ENCODE measurements at regions not wholly inside any gene's neighbourhood (a gene's known extent, or its start where the extent isn't known, plus 50 kb on each side); places are given as distances from the start of the nearest gene placed in this dataset.

DNA sequence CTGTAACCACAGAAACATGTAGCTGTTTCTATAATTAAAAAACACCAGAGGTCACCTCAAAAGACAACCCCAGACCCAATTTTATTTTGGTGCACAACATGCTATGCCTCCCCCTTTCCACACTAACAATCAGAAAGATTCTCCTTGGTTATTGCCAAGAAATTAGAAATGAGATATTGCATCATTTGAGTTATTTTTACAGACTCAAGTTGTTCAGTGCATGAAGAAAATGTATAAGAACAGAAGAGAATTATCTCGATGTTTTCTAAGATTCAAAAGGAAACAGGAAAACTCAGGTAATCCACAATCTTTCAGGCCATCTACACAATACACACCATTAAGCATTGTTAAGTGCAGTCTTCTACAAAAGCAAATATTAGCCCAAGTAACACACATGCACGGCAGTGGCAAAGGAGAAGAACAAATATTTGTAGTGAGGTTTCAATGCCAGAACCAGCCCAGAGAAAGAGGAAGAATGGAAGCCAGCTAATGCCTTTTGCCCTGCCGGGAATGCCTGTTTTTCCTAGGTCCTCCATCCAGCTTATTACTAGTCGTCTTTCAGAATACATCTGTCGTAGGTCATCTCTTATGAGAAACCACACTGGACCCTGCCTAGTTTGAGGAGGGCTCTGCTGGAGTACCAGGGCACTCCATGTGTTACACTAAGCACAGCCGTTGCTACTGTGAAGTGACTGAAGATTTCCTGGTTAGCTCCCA, 67.6 kb upstream of the C1GALT1 start:
- Histone ChIP-seq H3K36me3 (no peaks in the 10 kb centered on the region), H3K27me3 (no peaks in the 10 kb centered on the region), H3K4me3 (no peak overlapping the region), H3K9me3 (no peaks in the 10 kb centered on the region), H3K27ac (no peak overlapping the region), H3K4me1 (peaks cover 0 to 10% of the 10 kb centered on the region in 2 donors)
- ATAC-seq (peak; percentile 95), DNase-seq (peak in 1 of 4 donors; percentile 44)
- intact Hi-C loops (cut with DNase I) = no loop called here
- TF ChIP-seq, protein P1, sequence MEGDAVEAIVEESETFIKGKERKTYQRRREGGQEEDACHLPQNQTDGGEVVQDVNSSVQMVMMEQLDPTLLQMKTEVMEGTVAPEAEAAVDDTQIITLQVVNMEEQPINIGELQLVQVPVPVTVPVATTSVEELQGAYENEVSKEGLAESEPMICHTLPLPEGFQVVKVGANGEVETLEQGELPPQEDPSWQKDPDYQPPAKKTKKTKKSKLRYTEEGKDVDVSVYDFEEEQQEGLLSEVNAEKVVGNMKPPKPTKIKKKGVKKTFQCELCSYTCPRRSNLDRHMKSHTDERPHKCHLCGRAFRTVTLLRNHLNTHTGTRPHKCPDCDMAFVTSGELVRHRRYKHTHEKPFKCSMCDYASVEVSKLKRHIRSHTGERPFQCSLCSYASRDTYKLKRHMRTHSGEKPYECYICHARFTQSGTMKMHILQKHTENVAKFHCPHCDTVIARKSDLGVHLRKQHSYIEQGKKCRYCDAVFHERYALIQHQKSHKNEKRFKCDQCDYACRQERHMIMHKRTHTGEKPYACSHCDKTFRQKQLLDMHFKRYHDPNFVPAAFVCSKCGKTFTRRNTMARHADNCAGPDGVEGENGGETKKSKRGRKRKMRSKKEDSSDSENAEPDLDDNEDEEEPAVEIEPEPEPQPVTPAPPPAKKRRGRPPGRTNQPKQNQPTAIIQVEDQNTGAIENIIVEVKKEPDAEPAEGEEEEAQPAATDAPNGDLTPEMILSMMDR (IDR thresholded peaks at IDR 0.05) = no peak

DNA sequence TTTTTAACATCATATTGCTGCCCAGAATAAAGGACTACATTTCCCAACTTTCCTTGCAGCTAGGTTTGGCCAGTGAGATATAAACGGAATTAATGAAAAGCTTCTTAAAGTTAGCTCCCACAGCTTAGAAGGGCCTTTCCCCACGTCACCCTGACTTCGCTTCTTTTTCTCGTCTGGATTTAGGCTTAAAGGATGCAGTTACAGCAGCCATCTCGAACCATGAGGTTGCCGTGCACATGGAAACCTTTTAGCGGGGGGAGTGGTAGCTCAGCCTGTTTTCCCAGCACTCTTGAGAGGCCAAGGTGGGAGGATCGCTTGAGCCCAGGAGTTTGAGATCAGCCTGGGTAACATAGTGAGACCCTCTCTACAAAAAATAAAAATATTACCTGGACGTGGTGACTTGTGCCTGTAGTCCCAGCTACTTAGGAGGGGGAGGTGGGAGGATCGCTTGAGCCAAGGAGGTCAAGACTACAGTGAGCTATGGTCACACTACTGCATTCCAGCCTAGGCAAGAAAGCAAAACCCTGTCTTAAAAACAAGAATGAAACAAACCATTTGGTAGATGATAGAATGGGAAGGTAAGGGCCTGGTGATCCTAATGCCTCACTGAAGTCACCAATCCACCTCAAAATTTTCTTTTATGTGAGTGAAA, 64.3 kb upstream of the C1GALT1 start:
- no peak for ATAC-seq
- no peak overlapping the region for H3K4me3 ChIP-seq
- DNase-seq = no peak
- H3K27me3 ChIP-seq = no peaks in the 10 kb centered on the region
- intact Hi-C loops (cut with DNase I) = no loop called here
- H3K36me3 ChIP-seq = no peaks in the 10 kb centered on the region
- no peaks in the 10 kb centered on the region for H3K9me3 ChIP-seq
- no peak overlapping the region for H3K27ac ChIP-seq
- TF ChIP-seq, protein P1 (IDR thresholded peaks at IDR 0.05) = no peak
- peaks cover 0 to 20% of the 10 kb centered on the region in 2 donors for H3K4me1 ChIP-seq

DNA sequence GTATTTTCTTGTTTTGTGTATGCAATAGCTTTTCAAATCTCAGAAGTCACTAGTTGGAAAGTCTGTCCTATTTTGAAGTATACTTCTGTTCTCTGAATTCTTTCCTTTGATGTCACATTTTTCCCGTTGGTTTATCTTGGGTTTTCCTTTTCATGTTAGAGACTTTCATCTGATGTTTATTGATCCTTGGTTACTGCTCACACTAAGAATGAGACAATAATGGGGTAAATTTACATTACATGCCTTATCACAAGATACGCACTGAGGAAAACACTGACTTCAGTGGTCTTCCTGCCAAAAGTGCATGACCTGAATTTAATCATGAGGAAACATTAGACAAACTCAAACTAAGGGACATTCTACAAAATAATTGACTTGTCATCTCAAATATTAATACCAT, 63.5 kb upstream of the C1GALT1 start:
- TF ChIP-seq, protein P1 (IDR thresholded peaks at IDR 0.05) = no peak
- intact Hi-C loops (cut with DNase I) = no loop called here
- Histone ChIP-seq H3K27ac (no peak overlapping the region), H3K4me3 (no peak overlapping the region), H3K9me3 (no peaks in the 10 kb centered on the region), H3K27me3 (no peaks in the 10 kb centered on the region), H3K4me1 (peaks cover 0 to 24% of the 10 kb centered on the region in 2 donors), H3K36me3 (no peaks in the 10 kb centered on the region)
- no peak for ATAC-seq
- DNase-seq = no peak

DNA sequence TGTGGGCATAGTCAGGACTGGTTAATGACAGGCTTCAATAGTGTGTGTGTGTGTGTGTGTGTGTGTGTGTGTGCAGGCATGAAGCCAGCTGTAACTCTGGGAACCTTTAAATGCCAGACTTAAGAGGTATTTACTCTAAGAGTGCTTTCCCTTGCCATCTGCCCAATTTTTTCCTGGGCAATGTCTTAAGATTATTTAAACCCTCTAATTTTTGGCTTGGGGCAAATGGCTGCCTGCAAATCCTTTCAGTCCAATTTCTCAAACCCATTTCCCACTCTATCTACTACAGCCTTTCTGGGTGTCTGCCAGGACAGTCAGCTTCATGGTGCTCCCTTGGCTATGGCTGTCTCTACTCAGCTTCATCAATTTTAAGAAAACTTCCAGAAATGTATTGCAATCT, 62.6 kb upstream of the C1GALT1 start:
- Histone ChIP-seq H3K27ac (no peak overlapping the region), H3K9me3 (no peaks in the 10 kb centered on the region), H3K27me3 (no peaks in the 10 kb centered on the region), H3K4me3 (no peak overlapping the region), H3K4me1 (peaks cover 0 to 18% of the 10 kb centered on the region in 2 donors), H3K36me3 (no peaks in the 10 kb centered on the region)
- intact Hi-C loops (cut with DNase I) = no loop called here
- TF ChIP-seq, protein P1 (IDR thresholded peaks at IDR 0.05) = no peak
- ATAC-seq = peak; percentile 17
- no peak for DNase-seq

DNA sequence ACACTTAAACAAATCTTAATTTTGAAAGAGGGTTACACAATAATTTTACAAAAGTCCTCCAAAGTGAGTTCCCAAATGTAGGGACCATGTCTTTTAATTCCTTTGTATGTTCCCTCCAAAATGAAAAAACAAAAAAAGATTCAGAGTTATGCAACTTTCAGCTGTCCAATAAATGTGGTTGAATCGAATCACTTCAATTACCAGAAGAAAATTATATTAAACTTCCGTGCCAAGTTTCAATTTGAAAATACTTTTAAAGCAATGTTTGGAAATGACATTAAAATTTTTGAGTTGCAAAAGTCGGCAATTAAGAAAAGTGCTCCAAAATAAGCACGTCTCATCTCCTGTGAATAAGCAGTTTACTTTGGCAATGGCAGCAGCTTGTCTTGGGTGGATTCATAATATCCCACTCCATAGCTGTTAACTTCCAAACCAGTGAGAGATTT, 60.3 kb upstream of the C1GALT1 start:
- no peak overlapping the region for H3K27ac ChIP-seq
- no peaks in the 10 kb centered on the region for H3K9me3 ChIP-seq
- H3K36me3 ChIP-seq = no peaks in the 10 kb centered on the region
- TF ChIP-seq, protein P1 (IDR thresholded peaks at IDR 0.05) = no peak
- ATAC-seq (peak; percentile 60), DNase-seq (no peak)
- intact Hi-C loops (cut with DNase I) = no loop called here
- no peak overlapping the region for H3K4me3 ChIP-seq
- H3K4me1 ChIP-seq = peaks cover 0 to 18% of the 10 kb centered on the region in 2 donors
- no peaks in the 10 kb centered on the region for H3K27me3 ChIP-seq
